Amygdala (tissue), 56 donors: ENCODE measurements at regions not wholly inside any gene's neighbourhood (a gene's known extent, or its start where the extent isn't known, plus 50 kb on each side); places are given as distances from the start of the nearest gene placed in this dataset.
"Not testable (repeated sequence)": the region's sequence is repeated elsewhere in the genome, so short reads cannot be mapped to it uniquely, and the experiment has no call there.

Source experiments
- DNase-seq, 56 donors: peaks; one replicate each; lab custom pipeline; 2025; lab: John Stamatoyannopoulos, UW

GRCh38 chr20:48368580-48369021 lies 459.2 kb downstream of the PREX1 start:
- peak in 7 of 56 donors; percentile 2 to 52 (median 13) for DNase-seq

- peak in 2 of 56 donors; percentile 6 to 17 for DNase-seq
Observed at GRCh38 chr20:48367541-48368358, 460.0 kb downstream of the PREX1 start.

GRCh38 chr20:48366230-48366629 lies 461.6 kb downstream of the PREX1 start:
- no peak for DNase-seq

GRCh38 chr20:48364688-48365421 lies 462.9 kb downstream of the PREX1 start:
- no peak for DNase-seq

- no peak for DNase-seq
Observed at GRCh38 chr20:48364055-48364454, 463.7 kb downstream of the PREX1 start.

GRCh38 chr20:48360342-48360975 lies 467.3 kb downstream of the PREX1 start:
- DNase-seq = no peak

- DNase-seq = no peak
Observed at GRCh38 chr20:48359692-48360341, 468.0 kb downstream of the PREX1 start.

GRCh38 chr20:48359055-48359390 lies 468.8 kb downstream of the PREX1 start:
- not testable (repeated sequence) for DNase-seq

- no peak for DNase-seq
Observed at GRCh38 chr20:48358176-48359054, 469.4 kb downstream of the PREX1 start.

GRCh38 chr20:48357714-48358113 lies 470.1 kb downstream of the PREX1 start:
- no peak for DNase-seq

GRCh38 chr20:48354903-48355302 lies 472.9 kb downstream of the PREX1 start:
- DNase-seq = no peak

GRCh38 chr20:48354320-48354876 lies 473.4 kb downstream of the PREX1 start:
- DNase-seq = no peak

GRCh38 chr20:48352628-48353027 lies 475.2 kb downstream of the PREX1 start:
- DNase-seq = no peak

GRCh38 chr20:48352042-48352441 lies 475.8 kb downstream of the PREX1 start:
- no peak for DNase-seq

GRCh38 chr20:48350313-48350988 lies 477.3 kb downstream of the PREX1 start:
- peak in 3 of 56 donors; percentile 24 to 64 (median 28) for DNase-seq

GRCh38 chr20:48349656-48350055 lies 478.1 kb downstream of the PREX1 start:
- peak in 1 of 56 donors; percentile 19 for DNase-seq

- DNase-seq = no peak
Observed at GRCh38 chr20:48348022-48348421, 479.8 kb downstream of the PREX1 start.

- peak in 1 of 56 donors; percentile 14 for DNase-seq
Observed at GRCh38 chr20:48342822-48343513, 484.8 kb downstream of the PREX1 start.
